ENCODE measurements at regions not wholly inside any gene's neighbourhood (a gene's known extent, or its start where the extent isn't known, plus 50 kb on each side); places are given as distances from the start of the nearest gene placed in this dataset.

GRCh38 chr18:22349317-22349898 is 68.3 kb downstream of the CTAGE1 start:
- intact Hi-C loops (cut with micrococcal nuclease; ENCODE audit: unreplicated experiment) = loop anchor here (10.0 kb wide), 1 partner anchor 125 kb away; no protein-coding TSS in a partner anchor
- no peaks in the 10 kb centered on the region for H3K9me3 Mint-ChIP-seq (ENCODE audit: unreplicated experiment)

DNA sequence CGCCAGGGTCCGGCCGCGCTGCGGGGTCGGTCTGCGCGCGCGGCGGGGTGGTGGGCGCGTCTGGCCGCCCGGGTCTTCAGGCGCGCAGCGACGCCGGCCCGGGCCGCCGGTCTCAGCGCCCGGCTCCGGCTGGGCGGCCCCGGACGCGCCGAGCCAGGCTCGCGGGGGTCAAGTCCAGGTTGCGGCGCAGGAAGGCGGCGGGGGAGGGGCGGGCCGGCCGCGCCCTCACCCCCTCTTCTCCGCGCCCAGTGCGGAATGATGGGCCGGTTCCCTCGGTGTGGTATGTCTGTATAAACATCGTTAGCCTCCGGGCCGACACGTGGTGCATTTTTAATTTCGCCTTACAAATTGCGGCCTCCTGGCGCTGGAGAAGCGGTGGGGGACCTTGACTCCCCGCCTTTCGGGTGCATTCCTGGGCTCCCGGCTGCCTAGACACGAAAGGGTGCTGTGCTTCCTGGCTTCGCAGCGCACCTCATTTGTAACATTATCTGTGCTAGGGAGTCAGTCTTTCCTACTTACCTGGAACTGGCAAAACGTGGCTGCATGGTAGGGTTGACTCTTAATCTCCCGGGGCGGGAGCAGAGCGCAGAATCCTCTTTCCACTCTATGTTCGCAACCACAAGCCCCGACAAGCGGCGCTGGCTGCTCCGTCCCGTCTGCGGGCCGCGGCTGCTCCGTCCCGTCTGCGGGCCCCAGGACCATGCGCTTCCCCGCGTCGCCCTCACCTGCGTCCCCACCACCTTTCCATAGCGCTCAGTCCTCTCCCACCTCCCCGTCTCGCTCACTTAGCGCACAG is 69.0 kb downstream of the CTAGE1 start:
- peaks cover 12% of the 10 kb centered on the region for H3K4me1 ChIP-seq
- intact Hi-C loops (cut with micrococcal nuclease; ENCODE audit: unreplicated experiment) = loop anchor here (10.0 kb wide), 1 partner anchor 124 kb away; no protein-coding TSS in a partner anchor
- no peaks in the 10 kb centered on the region for H3K36me3 ChIP-seq (ENCODE audit: control insufficient read depth, insufficient read depth, low read length)
- Mint-ChIP-seq H3K9me3 (ENCODE audit: unreplicated experiment) (no peaks in the 10 kb centered on the region), H3K36me3 (ENCODE audit: insufficient read depth, unreplicated experiment) (no peaks in the 10 kb centered on the region), H3K4me3 (ENCODE audit: unreplicated experiment) (peak overlapping the region; percentile 79), H3K27me3 (ENCODE audit: insufficient read depth, unreplicated experiment) (peaks cover 2% of the 10 kb centered on the region), H3K4me1 (ENCODE audit: low read depth, unreplicated experiment) (peaks cover 14% of the 10 kb centered on the region), H3K27ac (ENCODE audit: unreplicated experiment) (no peak overlapping the region)
- TF ChIP-seq, protein P1, sequence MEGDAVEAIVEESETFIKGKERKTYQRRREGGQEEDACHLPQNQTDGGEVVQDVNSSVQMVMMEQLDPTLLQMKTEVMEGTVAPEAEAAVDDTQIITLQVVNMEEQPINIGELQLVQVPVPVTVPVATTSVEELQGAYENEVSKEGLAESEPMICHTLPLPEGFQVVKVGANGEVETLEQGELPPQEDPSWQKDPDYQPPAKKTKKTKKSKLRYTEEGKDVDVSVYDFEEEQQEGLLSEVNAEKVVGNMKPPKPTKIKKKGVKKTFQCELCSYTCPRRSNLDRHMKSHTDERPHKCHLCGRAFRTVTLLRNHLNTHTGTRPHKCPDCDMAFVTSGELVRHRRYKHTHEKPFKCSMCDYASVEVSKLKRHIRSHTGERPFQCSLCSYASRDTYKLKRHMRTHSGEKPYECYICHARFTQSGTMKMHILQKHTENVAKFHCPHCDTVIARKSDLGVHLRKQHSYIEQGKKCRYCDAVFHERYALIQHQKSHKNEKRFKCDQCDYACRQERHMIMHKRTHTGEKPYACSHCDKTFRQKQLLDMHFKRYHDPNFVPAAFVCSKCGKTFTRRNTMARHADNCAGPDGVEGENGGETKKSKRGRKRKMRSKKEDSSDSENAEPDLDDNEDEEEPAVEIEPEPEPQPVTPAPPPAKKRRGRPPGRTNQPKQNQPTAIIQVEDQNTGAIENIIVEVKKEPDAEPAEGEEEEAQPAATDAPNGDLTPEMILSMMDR (IDR thresholded peaks at IDR 0.05; ENCODE audit: insufficient read depth in 1 of 2, low read depth in 1 of 2, low read length in 1 of 2, severe bottlenecking in 1 of 2, unreplicated experiment in 1 of 2) = no peak
- H3K27me3 ChIP-seq (replicated peaks; ENCODE audit: control insufficient read depth, insufficient read depth, low read length) = no peaks in the 10 kb centered on the region
- peak overlapping the region; percentile 44 for H3K4me3 ChIP-seq (ENCODE audit: low read depth, low read length)
- no peaks in the 10 kb centered on the region for H3K9me3 ChIP-seq
- no TSS peak for BruUV-seq (replicated peaks)
- ChIA-PET POLR2A (no interaction called here), CTCF (interaction anchor here (0.6 kb wide), 1 partner anchor 227 kb away, joined by 6 read pairs; no protein-coding TSS in a partner anchor)
- peak; percentile 55 to 62 for DNase-seq

More at GRCh38 chr18:22349317-22349898, 68.3 kb downstream of the CTAGE1 start:
- Histone ChIP-seq H3K4me3 (ENCODE audit: low read depth, low read length) (no peak overlapping the region), H3K9me3 (no peaks in the 10 kb centered on the region), H3K4me1 (peaks cover 12% of the 10 kb centered on the region), H3K36me3 (ENCODE audit: control insufficient read depth, insufficient read depth, low read length) (no peaks in the 10 kb centered on the region), H3K27me3 (replicated peaks; ENCODE audit: control insufficient read depth, insufficient read depth, low read length) (no peaks in the 10 kb centered on the region)
- CTCF ChIA-PET = no interaction called here
- Mint-ChIP-seq H3K4me3 (ENCODE audit: unreplicated experiment) (peak overlapping the region; percentile 79), H3K27me3 (ENCODE audit: insufficient read depth, unreplicated experiment) (peaks cover 2% of the 10 kb centered on the region), H3K27ac (ENCODE audit: unreplicated experiment) (no peak overlapping the region), H3K36me3 (ENCODE audit: insufficient read depth, unreplicated experiment) (no peaks in the 10 kb centered on the region), H3K4me1 (ENCODE audit: low read depth, unreplicated experiment) (peaks cover 14% of the 10 kb centered on the region)
- POLR2A ChIA-PET = no interaction called here
- BruUV-seq (replicated peaks) = no TSS peak
- TF ChIP-seq, protein P1 (IDR thresholded peaks at IDR 0.05; ENCODE audit: insufficient read depth in 1 of 2, low read depth in 1 of 2, low read length in 1 of 2, severe bottlenecking in 1 of 2, unreplicated experiment in 1 of 2) = no peak
- no peak for DNase-seq

DNA sequence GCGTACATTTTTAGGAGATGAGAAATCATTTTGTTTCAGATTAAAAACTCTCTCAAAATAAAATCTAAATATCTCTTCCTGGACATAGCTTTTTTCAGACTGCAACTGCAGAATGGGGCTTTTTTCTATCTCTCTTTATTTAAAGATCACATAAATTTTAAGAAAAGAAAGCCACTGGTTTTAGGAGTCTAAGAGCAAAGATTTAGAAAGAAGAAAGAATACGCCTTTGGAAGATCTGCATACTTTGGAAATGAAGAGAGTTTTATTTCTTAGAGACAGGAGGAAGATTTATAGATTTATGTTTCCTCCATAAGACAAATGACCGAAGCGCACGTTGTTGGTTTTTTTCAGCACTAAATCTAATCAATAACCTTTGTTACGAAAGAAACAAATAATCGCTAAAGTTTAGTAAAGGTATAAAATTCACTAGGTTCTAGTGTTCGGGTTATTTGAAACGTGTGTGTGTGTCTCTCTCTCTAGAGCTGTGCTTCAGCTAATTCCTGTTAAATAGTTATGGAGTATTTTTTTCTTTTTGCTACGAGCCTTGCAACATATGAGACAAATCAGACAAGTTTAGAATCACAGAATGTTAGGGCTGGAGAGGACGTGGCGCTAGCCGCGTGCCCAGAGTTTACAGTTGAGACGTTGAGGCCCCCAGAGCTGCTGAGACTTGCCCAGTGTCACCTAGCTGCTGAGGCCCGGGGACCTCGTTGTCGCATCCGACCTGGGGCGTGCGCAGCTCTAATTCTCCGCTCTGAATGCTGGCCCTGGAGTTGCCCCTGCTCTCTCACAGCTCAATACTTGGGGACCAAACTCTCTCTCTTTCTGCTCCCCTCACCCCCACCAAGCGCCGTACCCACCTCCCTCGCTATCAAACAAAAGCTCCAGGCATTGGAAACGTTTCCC is 69.9 kb downstream of the CTAGE1 start:
- ChIA-PET POLR2A (no interaction called here), CTCF (interaction anchor here (0.6 kb wide), 2 partner anchors 11 to 228 kb away, joined by 3 to 6 read pairs; no protein-coding TSS in a partner anchor)
- DNase-seq = peak in 1 of 2 experiments; percentile 38
- intact Hi-C loops (cut with micrococcal nuclease; ENCODE audit: unreplicated experiment) = loop anchor here (10.0 kb wide), 1 partner anchor 123 kb away; no protein-coding TSS in a partner anchor
- BruUV-seq (replicated peaks) = no TSS peak
- Mint-ChIP-seq H3K36me3 (ENCODE audit: insufficient read depth, unreplicated experiment) (no peaks in the 10 kb centered on the region), H3K9me3 (ENCODE audit: unreplicated experiment) (no peaks in the 10 kb centered on the region), H3K27ac (ENCODE audit: unreplicated experiment) (no peak overlapping the region), H3K4me3 (ENCODE audit: unreplicated experiment) (peak overlapping the region; percentile 79), H3K4me1 (ENCODE audit: low read depth, unreplicated experiment) (peaks cover 14% of the 10 kb centered on the region), H3K27me3 (ENCODE audit: insufficient read depth, unreplicated experiment) (peaks cover 2% of the 10 kb centered on the region)
- no peaks in the 10 kb centered on the region for H3K9me3 ChIP-seq
- H3K4me1 ChIP-seq = peaks cover 12% of the 10 kb centered on the region
- H3K36me3 ChIP-seq (ENCODE audit: control insufficient read depth, insufficient read depth, low read length) = no peaks in the 10 kb centered on the region
- peak overlapping the region; percentile 41 for H3K4me3 ChIP-seq (ENCODE audit: low read depth, low read length)
- TF ChIP-seq, protein P1 (IDR thresholded peaks at IDR 0.05; ENCODE audit: insufficient read depth in 1 of 2, low read depth in 1 of 2, low read length in 1 of 2, severe bottlenecking in 1 of 2, unreplicated experiment in 1 of 2) = no peak
- no peaks in the 10 kb centered on the region for H3K27me3 ChIP-seq (replicated peaks; ENCODE audit: control insufficient read depth, insufficient read depth, low read length)

Data from Caco-2 (cell line).